SK-N-SH (cell line): ENCODE measurements at regions not wholly inside any gene's neighbourhood (a gene's known extent, or its start where the extent isn't known, plus 50 kb on each side); places are given as distances from the start of the nearest gene placed in this dataset.
"Not testable (repeated sequence)": the region's sequence is repeated elsewhere in the genome, so short reads cannot be mapped to it uniquely, and the experiment has no call there.

ENCODE experiments used
- CHD2 ChIP-seq: fragments of 150-350 bp; IDR thresholded peaks from 2 replicates; pipeline ENCODE4 v1.6.1; 2018; ENCODE audit warnings: low read length; ENCODE audit not compliant: partially characterized antibody
- EZH2phosphoT487 ChIP-seq: fragments of 200-600 bp; sonication (generic); IDR thresholded peaks from 2 replicates; pipeline ENCODE4 v1.6.1; 2017; ENCODE audit warnings: low read depth, mixed run types, mild to moderate bottlenecking, antibody characterized with exemption, moderate library complexity, borderline replicate concordance
- JUND ChIP-seq: IDR thresholded peaks from 2 replicates; pipeline ENCODE4 v1.4.0; 2012
- POLR2AphosphoS5 ChIP-seq: IDR thresholded peaks from 2 replicates; pipeline ENCODE4 v1.6.1; 2012; ENCODE audit warnings: low read depth, low read length
- RFX5 ChIP-seq: IDR thresholded peaks from 2 replicates; pipeline ENCODE4 v1.6.1; 2012; ENCODE audit warnings: mild to moderate bottlenecking, improper control_type of control experiment, low read length
- SIN3A ChIP-seq: IDR thresholded peaks from 2 replicates; pipeline ENCODE4 v1.6.1; 2012; ENCODE audit warnings: low read depth, mild to moderate bottlenecking, low read length, moderate library complexity, borderline replicate concordance
- SMC3 ChIP-seq: IDR thresholded peaks from 2 replicates; pipeline ENCODE4 v1.6.1; 2012; ENCODE audit warnings: low read depth, low read length, improper control_type of control experiment
- YY1 ChIP-seq: IDR thresholded peaks from 2 replicates; pipeline ENCODE4 v1.4.0; 2012; ENCODE audit warnings: low read depth, mild to moderate bottlenecking
- TF ChIP-seq, protein P1 (sequence below): fragments of 200-600 bp; sonication (generic); IDR thresholded peaks from 2 replicates; pipeline ENCODE4 v1.6.1; 2017; ENCODE audit warnings: antibody characterized with exemption, mild to moderate bottlenecking, moderate library complexity
- TF ChIP-seq, protein P2 (sequence below): IDR thresholded peaks from 2 replicates; pipeline ENCODE4 v1.4.0; 2012; ENCODE audit warnings: low read depth
- TF ChIP-seq, protein P3 (sequence below): IDR thresholded peaks from 2 replicates; pipeline ENCODE4 v1.6.1; 2012; ENCODE audit warnings: mild to moderate bottlenecking, low read depth, low read length, moderate library complexity

DNA sequence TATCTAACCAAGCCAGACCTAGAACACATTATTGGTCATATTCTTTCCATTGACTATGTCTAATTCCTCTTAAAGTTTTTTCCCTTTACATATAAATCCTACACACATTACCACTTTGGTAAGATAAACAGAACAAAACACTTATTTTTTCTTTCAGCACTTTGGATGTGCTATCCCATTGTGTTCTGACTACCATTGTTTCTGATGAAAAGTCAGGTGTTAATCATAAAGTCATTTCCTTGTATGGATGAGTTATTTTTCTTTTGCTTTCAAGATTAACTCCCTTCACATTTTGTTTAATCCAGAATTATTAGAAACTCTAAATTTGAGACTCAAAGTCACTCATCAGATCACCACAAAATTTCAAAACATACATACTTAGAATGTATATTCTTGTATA is 504.4 kb upstream of the ZNF337 start:
- not testable (repeated sequence) for TF ChIP-seq POLR2AphosphoS5, YY1, CHD2, RFX5, EZH2phosphoT487, JUND, SIN3A, SMC3
- TF ChIP-seq, protein P1, sequence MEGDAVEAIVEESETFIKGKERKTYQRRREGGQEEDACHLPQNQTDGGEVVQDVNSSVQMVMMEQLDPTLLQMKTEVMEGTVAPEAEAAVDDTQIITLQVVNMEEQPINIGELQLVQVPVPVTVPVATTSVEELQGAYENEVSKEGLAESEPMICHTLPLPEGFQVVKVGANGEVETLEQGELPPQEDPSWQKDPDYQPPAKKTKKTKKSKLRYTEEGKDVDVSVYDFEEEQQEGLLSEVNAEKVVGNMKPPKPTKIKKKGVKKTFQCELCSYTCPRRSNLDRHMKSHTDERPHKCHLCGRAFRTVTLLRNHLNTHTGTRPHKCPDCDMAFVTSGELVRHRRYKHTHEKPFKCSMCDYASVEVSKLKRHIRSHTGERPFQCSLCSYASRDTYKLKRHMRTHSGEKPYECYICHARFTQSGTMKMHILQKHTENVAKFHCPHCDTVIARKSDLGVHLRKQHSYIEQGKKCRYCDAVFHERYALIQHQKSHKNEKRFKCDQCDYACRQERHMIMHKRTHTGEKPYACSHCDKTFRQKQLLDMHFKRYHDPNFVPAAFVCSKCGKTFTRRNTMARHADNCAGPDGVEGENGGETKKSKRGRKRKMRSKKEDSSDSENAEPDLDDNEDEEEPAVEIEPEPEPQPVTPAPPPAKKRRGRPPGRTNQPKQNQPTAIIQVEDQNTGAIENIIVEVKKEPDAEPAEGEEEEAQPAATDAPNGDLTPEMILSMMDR, result not testable (repeated sequence)
- TF ChIP-seq, protein P2, sequence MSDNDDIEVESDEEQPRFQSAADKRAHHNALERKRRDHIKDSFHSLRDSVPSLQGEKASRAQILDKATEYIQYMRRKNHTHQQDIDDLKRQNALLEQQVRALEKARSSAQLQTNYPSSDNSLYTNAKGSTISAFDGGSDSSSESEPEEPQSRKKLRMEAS, result not testable (repeated sequence)
- TF ChIP-seq, protein P3, sequence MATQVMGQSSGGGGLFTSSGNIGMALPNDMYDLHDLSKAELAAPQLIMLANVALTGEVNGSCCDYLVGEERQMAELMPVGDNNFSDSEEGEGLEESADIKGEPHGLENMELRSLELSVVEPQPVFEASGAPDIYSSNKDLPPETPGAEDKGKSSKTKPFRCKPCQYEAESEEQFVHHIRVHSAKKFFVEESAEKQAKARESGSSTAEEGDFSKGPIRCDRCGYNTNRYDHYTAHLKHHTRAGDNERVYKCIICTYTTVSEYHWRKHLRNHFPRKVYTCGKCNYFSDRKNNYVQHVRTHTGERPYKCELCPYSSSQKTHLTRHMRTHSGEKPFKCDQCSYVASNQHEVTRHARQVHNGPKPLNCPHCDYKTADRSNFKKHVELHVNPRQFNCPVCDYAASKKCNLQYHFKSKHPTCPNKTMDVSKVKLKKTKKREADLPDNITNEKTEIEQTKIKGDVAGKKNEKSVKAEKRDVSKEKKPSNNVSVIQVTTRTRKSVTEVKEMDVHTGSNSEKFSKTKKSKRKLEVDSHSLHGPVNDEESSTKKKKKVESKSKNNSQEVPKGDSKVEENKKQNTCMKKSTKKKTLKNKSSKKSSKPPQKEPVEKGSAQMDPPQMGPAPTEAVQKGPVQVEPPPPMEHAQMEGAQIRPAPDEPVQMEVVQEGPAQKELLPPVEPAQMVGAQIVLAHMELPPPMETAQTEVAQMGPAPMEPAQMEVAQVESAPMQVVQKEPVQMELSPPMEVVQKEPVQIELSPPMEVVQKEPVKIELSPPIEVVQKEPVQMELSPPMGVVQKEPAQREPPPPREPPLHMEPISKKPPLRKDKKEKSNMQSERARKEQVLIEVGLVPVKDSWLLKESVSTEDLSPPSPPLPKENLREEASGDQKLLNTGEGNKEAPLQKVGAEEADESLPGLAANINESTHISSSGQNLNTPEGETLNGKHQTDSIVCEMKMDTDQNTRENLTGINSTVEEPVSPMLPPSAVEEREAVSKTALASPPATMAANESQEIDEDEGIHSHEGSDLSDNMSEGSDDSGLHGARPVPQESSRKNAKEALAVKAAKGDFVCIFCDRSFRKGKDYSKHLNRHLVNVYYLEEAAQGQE, result not testable (repeated sequence)
